ENCODE measurements at regions not wholly inside any gene's neighbourhood (a gene's known extent, or its start where the extent isn't known, plus 50 kb on each side); places are given as distances from the start of the nearest gene placed in this dataset.

GRCh38 chr9:8088477-8088876 is 288.9 kb upstream of the DMAC1 start:
- TF ChIP-seq, protein P1, sequence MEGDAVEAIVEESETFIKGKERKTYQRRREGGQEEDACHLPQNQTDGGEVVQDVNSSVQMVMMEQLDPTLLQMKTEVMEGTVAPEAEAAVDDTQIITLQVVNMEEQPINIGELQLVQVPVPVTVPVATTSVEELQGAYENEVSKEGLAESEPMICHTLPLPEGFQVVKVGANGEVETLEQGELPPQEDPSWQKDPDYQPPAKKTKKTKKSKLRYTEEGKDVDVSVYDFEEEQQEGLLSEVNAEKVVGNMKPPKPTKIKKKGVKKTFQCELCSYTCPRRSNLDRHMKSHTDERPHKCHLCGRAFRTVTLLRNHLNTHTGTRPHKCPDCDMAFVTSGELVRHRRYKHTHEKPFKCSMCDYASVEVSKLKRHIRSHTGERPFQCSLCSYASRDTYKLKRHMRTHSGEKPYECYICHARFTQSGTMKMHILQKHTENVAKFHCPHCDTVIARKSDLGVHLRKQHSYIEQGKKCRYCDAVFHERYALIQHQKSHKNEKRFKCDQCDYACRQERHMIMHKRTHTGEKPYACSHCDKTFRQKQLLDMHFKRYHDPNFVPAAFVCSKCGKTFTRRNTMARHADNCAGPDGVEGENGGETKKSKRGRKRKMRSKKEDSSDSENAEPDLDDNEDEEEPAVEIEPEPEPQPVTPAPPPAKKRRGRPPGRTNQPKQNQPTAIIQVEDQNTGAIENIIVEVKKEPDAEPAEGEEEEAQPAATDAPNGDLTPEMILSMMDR (IDR thresholded peaks at IDR 0.05) = no peak
- no peak for TF ChIP-seq POLR2AphosphoS5 (IDR thresholded peaks at IDR 0.05)
